Mucosa of descending colon (tissue), 3 donors: ENCODE measurements at regions not wholly inside any gene's neighbourhood (a gene's known extent, or its start where the extent isn't known, plus 50 kb on each side); places are given as distances from the start of the nearest gene placed in this dataset.

Experiments used
- ATAC-seq: fragments of 200-7000 bp; cut with Tn5 transposase; one replicate; pipeline ENCODE4 v1.9.1; 2020; ENCODE audit warnings: mild to moderate bottlenecking, moderate library complexity
- DNase-seq, 3 donors: peaks; one replicate each; pipeline ENCODE4 v3.0.0-alpha.2; 2020
- H3K36me3 ChIP-seq: fragments of 200-600 bp; one replicate; pipeline ENCODE4 v1.8.0; 2021; ENCODE audit warnings: low read depth, mild to moderate bottlenecking
- H3K4me1 ChIP-seq: fragments of 200-600 bp; one replicate; pipeline ENCODE4 v1.8.0; 2021; ENCODE audit warnings: low read depth, mild to moderate bottlenecking
- H3K4me3 ChIP-seq: fragments of 200-600 bp; one replicate; pipeline ENCODE4 v1.8.0; 2021; ENCODE audit warnings: mild to moderate bottlenecking
- H3K9me3 ChIP-seq: fragments of 200-600 bp; one replicate; pipeline ENCODE4 v1.8.0; 2021; ENCODE audit warnings: mild to moderate bottlenecking
- intact Hi-C, 2 donors: fragments of 100-400 bp; cut with DNase I in 1 of 2; cut with micrococcal nuclease in 1 of 2; formaldehyde crosslinking; loops; one replicate each; pipeline versions ENCODE4 v1.11.0 to v1.11.1; 2022; cut with DNase I, micrococcal nuclease
- TF ChIP-seq, protein P1 (sequence below): fragments of 200-600 bp; IDR thresholded peaks from one replicate; pipeline ENCODE4 v1.8.0; 2022; ENCODE audit warnings: antibody characterized with exemption, mild to moderate bottlenecking
- donor health status: DM: no; HTN: no; CAD: no; lungs with moderate emphysema.
- donor health status: DM: no; HTN: no; CAD: no.
- donor health status: DM: no; HTN: yes; CAD: no.

DNA sequence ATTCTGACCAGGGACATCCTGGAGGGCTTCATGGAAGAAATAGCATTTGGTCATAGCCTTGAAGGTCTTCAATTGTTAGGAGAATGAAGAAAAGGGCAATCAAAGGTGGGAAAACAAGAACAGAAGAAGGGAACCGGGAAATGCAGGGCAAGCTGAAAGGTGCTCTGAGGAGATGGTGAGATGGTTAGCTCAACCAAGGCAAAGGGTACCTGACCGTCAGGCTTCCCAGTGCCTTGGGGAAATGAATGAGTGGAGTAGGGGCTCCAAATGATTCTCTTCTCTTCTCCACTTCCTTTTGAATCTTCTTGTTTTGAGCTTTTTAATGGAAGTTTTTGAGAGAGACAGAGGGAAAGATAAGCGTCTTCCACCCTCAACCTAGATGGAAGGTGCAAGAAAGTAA lies 155.6 kb upstream of the PWP1 start:
- TF ChIP-seq, protein P1, sequence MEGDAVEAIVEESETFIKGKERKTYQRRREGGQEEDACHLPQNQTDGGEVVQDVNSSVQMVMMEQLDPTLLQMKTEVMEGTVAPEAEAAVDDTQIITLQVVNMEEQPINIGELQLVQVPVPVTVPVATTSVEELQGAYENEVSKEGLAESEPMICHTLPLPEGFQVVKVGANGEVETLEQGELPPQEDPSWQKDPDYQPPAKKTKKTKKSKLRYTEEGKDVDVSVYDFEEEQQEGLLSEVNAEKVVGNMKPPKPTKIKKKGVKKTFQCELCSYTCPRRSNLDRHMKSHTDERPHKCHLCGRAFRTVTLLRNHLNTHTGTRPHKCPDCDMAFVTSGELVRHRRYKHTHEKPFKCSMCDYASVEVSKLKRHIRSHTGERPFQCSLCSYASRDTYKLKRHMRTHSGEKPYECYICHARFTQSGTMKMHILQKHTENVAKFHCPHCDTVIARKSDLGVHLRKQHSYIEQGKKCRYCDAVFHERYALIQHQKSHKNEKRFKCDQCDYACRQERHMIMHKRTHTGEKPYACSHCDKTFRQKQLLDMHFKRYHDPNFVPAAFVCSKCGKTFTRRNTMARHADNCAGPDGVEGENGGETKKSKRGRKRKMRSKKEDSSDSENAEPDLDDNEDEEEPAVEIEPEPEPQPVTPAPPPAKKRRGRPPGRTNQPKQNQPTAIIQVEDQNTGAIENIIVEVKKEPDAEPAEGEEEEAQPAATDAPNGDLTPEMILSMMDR = no peak
- Histone ChIP-seq H3K9me3 (no peaks in the 10 kb centered on the region), H3K4me3 (no peak overlapping the region), H3K4me1 (no peaks in the 10 kb centered on the region), H3K36me3 (no peaks in the 10 kb centered on the region)
- DNase-seq (no peak), ATAC-seq (no peak)
- intact Hi-C loops = no loop called here

DNA sequence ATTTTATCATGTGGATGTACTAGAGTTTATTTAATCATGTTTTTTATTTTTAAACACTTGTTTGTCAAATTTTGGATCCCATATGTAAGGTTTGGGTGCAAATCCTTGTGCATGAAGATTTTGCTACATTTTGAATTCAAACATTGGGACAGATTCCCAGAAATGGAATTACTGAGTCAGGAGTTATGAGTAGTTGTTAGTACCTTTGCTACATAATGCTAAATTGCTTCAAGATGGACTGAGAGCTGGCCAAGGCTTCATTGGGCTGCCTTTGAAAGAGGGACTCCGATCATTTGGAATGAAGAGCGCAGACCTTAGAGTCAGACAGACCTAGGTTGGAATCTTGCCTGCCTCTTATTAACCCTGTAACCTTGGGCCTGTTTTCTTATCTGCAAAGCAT lies 154.9 kb upstream of the PWP1 start:
- TF ChIP-seq, protein P1 = no peak

DNA sequence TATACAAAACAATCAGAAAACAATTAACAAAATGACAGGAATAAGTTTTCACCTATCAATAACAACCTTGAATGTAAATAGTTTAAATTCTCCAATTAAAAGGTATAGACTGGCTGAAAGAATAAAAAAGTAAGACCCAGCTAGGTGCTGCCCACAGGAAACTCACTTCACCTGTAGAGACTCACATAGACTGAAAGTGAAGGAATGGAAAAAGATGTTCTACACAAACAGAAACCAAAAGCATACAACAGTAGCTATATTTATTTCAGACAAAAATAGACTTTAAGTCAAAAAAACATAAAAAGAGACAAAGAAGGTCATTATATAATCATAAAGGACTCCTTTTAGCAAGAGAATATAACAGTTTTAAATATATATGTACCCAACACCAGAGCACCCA lies 152.4 kb upstream of the PWP1 start:
- ATAC-seq (no peak), DNase-seq (no peak)
- intact Hi-C loops = no loop called here
- TF ChIP-seq, protein P1 = no peak
- no peaks in the 10 kb centered on the region for H3K9me3 ChIP-seq
- H3K4me1 ChIP-seq = no peaks in the 10 kb centered on the region
- no peak overlapping the region for H3K4me3 ChIP-seq
- no peaks in the 10 kb centered on the region for H3K36me3 ChIP-seq

More for the DNA sequence above, 154.9 kb upstream of the PWP1 start:
- Histone ChIP-seq H3K36me3 (no peaks in the 10 kb centered on the region), H3K9me3 (no peaks in the 10 kb centered on the region), H3K4me1 (no peaks in the 10 kb centered on the region), H3K4me3 (no peak overlapping the region)
- intact Hi-C loops = no loop called here
- DNase-seq (no peak), ATAC-seq (no peak)

DNA sequence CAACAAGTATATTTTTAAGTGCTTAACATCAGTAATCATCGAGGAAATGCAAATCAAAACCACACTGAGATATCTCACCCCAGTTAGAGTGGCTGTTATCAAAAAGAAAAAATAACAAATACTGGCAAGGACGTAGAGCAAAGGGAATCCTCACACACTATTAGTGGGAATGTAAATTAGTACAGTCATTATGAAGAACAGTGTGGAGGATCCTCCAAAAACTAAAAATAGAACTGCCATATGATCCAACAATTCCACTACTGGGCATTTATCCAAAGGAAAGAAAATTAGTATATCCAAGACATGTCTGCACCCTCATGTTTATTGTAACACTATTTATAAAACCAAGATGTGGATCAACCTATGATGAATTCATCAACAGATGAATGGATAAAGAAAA lies 149.0 kb upstream of the PWP1 start:
- Histone ChIP-seq H3K4me1 (no peaks in the 10 kb centered on the region), H3K36me3 (no peaks in the 10 kb centered on the region), H3K9me3 (no peaks in the 10 kb centered on the region), H3K4me3 (no peak overlapping the region)
- TF ChIP-seq, protein P1 = no peak
- intact Hi-C loops = no loop called here
- no peak for ATAC-seq
- no peak for DNase-seq

DNA sequence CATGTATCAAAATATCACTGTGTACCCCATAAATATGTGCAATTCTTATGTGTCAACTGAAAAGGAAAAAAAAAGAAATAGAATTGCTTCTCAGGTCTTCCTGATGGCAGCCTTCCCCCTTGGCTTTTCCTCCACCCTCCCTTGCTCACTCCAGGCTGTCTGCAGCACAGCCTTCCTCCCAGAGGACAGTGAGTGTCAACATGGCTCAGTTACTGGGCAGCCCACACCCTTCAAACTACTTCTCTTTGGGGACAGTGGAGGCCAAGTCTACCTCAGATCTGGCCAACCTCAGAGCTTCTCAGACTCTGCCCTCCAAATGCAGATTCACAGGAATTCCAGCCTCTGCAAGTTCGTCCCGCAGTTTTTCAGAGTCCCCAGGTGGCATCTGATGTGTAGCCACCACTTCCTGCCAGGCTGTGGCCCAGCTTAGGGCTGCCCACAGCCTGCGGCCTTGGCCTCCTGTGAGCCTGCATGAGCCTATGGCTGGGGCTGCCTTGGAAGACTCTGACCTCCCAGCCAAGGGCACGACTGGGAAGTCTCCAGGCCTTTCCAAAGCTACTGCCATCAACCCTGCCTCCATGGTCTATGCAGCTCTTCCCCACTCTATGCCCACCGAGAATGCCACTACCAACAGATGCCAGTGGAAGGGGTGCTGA lies 148.0 kb upstream of the PWP1 start:
- DNase-seq (no peak), ATAC-seq (no peak)
- H3K9me3 ChIP-seq = no peaks in the 10 kb centered on the region
- H3K4me1 ChIP-seq = no peaks in the 10 kb centered on the region
- no peaks in the 10 kb centered on the region for H3K36me3 ChIP-seq
- intact Hi-C loops = no loop called here
- H3K4me3 ChIP-seq = no peak overlapping the region
- TF ChIP-seq, protein P1 = no peak
